HepG2 (cell line): ENCODE measurements at regions not wholly inside any gene's neighbourhood (a gene's known extent, or its start where the extent isn't known, plus 50 kb on each side); places are given as distances from the start of the nearest gene placed in this dataset.

ENCODE experiments used
- ATAC-seq: fragments of 200-7000 bp; cut with Tn5 transposase; 3 replicates; pipeline ENCODE4 v1.9.1; 2020; ENCODE audit warnings: mild to moderate bottlenecking, moderate library complexity
- BruUV-seq: library from RNA; stranded (reverse); fragments of 400-500 nt; replicated peaks from 2 replicates; lab custom pipeline; 2021; lab: Mats Ljungman, UMichigan
- CTCF ChIA-PET: fragments of 300-600 bp; formaldehyde crosslinking; extraction: SDS; loops from one replicate; lab custom pipeline; 2021; ENCODE audit warnings: low total read pairs, inconsistent platforms, low intra/inter-chr PET ratio; lab: Yijun Ruan, JAX
- POLR2A ChIA-PET: fragments of 350-600 bp; sonication (Branson Sonifier 250); formaldehyde crosslinking; loops from one replicate; lab custom pipeline; 2020; ENCODE audit warnings: antibody characterized with exemption, inconsistent platforms; lab: Yijun Ruan, JAX
- DNase-seq: peaks from one replicate; pipeline ENCODE4 v3.0.0-alpha.2; 2015; ENCODE audit warnings: low spot score
- FAIRE-seq: peaks from 3 replicates; lab custom pipeline; 2011; peaks lifted over from hg19 to GRCh38; lab: Jason Lieb, UNC
- H2AFZ ChIP-seq: one replicate; pipeline ENCODE4 v1.6.1; 2011; ENCODE audit warnings: low read length, inconsistent platforms
- H3K27ac ChIP-seq: fragments of 300-600 bp; 3 replicates; pipeline ENCODE4 v1.8.0; 2011; ENCODE audit warnings: mixed run types, mild to moderate bottlenecking, mixed read lengths, low read length, inconsistent platforms; ENCODE audit not compliant: insufficient read depth; ENCODE audit errors: extremely low read length
- H3K27me3 ChIP-seq, 2 experiments: fragments of 200-600 bp in 1 of 2; 2 replicates in 1 of 2; 3 replicates in 1 of 2; pipeline versions ENCODE4 v1.6.0 to v1.8.0; 2011; ENCODE audit warnings: low read length in 2 of 2, mild to moderate bottlenecking in 2 of 2, moderate library complexity in 2 of 2, inconsistent platforms in 1 of 2; ENCODE audit not compliant: insufficient read depth in 2 of 2, control insufficient read depth in 1 of 2
- H3K36me3 ChIP-seq, 2 experiments: fragments of 200-600 bp in 1 of 2; replicated peaks in 1 of 2; 2 replicates in 1 of 2; 3 replicates in 1 of 2; pipeline versions ENCODE4 v1.5.1 to v1.8.0; 2011; ENCODE audit warnings: low read length in 2 of 2, inconsistent platforms in 1 of 2; ENCODE audit not compliant: insufficient read depth in 2 of 2, control insufficient read depth in 1 of 2
- H3K4me1 ChIP-seq: 2 replicates; pipeline ENCODE4 v1.5.1; 2012; ENCODE audit warnings: low read length, inconsistent platforms; ENCODE audit not compliant: insufficient read depth
- H3K4me2 ChIP-seq: 2 replicates; pipeline ENCODE4 v1.6.0; 2011; ENCODE audit warnings: low read depth, low read length, inconsistent platforms
- H3K4me3 ChIP-seq, 3 experiments: fragments of 200-600 bp in 1 of 3; sonication (generic), shearing (Covaris generic) in 1 of 3; replicated peaks in 1 of 3; 2 replicates each; pipeline ENCODE4 v1.5.1; 2011 to 2016; ENCODE audit warnings: low read length in 3 of 3, inconsistent platforms in 2 of 3, low read depth in 2 of 3, mild to moderate bottlenecking in 2 of 3, control low read depth in 1 of 3, mixed read lengths in 1 of 3; ENCODE audit not compliant: insufficient read depth in 1 of 3
- H3K79me2 ChIP-seq: one replicate; pipeline ENCODE4 v1.6.1; 2011; ENCODE audit warnings: low read length, inconsistent platforms; ENCODE audit not compliant: insufficient read depth
- H3K9ac ChIP-seq: 2 replicates; pipeline ENCODE4 v1.6.0; 2011; ENCODE audit warnings: mild to moderate bottlenecking, low read depth, low read length, inconsistent platforms; ENCODE audit not compliant: insufficient read depth
- H3K9me3 ChIP-seq: 2 replicates; pipeline ENCODE4 v1.5.1; 2012; ENCODE audit warnings: mild to moderate bottlenecking, low read length
- H4K20me1 ChIP-seq: 2 replicates; pipeline ENCODE4 v1.6.0; 2011; ENCODE audit warnings: inconsistent platforms, mild to moderate bottlenecking, low read length, moderate library complexity; ENCODE audit not compliant: insufficient read depth
- CBX1 ChIP-seq: IDR thresholded peaks from one replicate; pipeline ENCODE4 v1.6.1; 2016; ENCODE audit warnings: antibody characterized with exemption, low read depth
- NCOA1 ChIP-seq: sonication (generic); formaldehyde crosslinking; IDR thresholded peaks from 2 replicates; pipeline ENCODE4 v1.9.0; 2021; ENCODE audit warnings: missing genetic modification reagents
- THAP9 ChIP-seq: sonication (generic); formaldehyde crosslinking; IDR thresholded peaks from 2 replicates; pipeline ENCODE4; 2020; ENCODE audit warnings: missing genetic modification reagents, mild to moderate bottlenecking, borderline replicate concordance
- TOE1 ChIP-seq: sonication (generic); formaldehyde crosslinking; IDR thresholded peaks from 2 replicates; pipeline ENCODE4 v1.4.0; 2020; ENCODE audit warnings: mild to moderate bottlenecking, missing genetic modification reagents
- ZBTB7A ChIP-seq: sonication (generic); formaldehyde crosslinking; IDR thresholded peaks from 2 replicates; pipeline ENCODE4 v1.8.0; 2022; ENCODE audit warnings: mild to moderate bottlenecking, missing genetic modification reagents
- ZNF276 ChIP-seq: sonication (generic); formaldehyde crosslinking; IDR thresholded peaks from 2 replicates; pipeline ENCODE4 v1.4.0; 2020; ENCODE audit warnings: mild to moderate bottlenecking, low read depth, missing genetic modification reagents
- ZNF589 ChIP-seq: sonication (generic); formaldehyde crosslinking; conservative IDR thresholded peaks from 2 replicates; pipeline ENCODE4 v1.8.0; 2022; ENCODE audit warnings: mild to moderate bottlenecking, moderate library complexity, missing genetic modification reagents
- in situ Hi-C: cut with HindIII; loops from 2 replicates; pipeline ENCODE4 v1.10.0; 2017; ENCODE audit warnings: low pct_unique_long_range_greater_than_20kb; ENCODE audit not compliant: extremely low pct_ligation_motif_present
- intact Hi-C: fragments of 100-400 bp; cut with micrococcal nuclease; formaldehyde crosslinking; loops from one replicate; pipeline ENCODE4 v1.10.0; 2022; ENCODE audit not compliant: unreplicated experiment

- no peaks in the 10 kb centered on the region for H3K27me3 ChIP-seq
- H3K4me3 ChIP-seq, result no peak overlapping the region
- H3K4me1 ChIP-seq, result no peaks in the 10 kb centered on the region
- H4K20me1 ChIP-seq, result no peaks in the 10 kb centered on the region
- no peak overlapping the region for H3K9ac ChIP-seq
- H3K36me3 ChIP-seq, result no peaks in the 10 kb centered on the region
- no peaks in the 10 kb centered on the region for H3K79me2 ChIP-seq
- H3K4me2 ChIP-seq, result no peak overlapping the region
- FAIRE-seq, result no peak
- no peaks in the 10 kb centered on the region for H3K9me3 ChIP-seq
- DNase-seq, result no peak
- H3K27ac ChIP-seq, result no peak overlapping the region
- BruUV-seq, result no TSS peak
- no peak for ATAC-seq
- CTCF ChIA-PET, result no interaction called here
- in situ Hi-C loops, result no loop called here
- intact Hi-C loops, result no loop called here
- no peak overlapping the region for H2AFZ ChIP-seq
- TF ChIP-seq THAP9 (CRISPR knock-in tag) (no peak), ZNF276 (CRISPR knock-in tag) (no peak), ZBTB7A (CRISPR knock-in tag) (no peak), TOE1 (CRISPR knock-in tag) (no peak), ZNF589 (no peak), NCOA1 (CRISPR knock-in tag) (no peak), CBX1 (no peak)
- TF ChIP-seq, all 625 proteins: peak for 0
- POLR2A ChIA-PET, result no interaction called here
These were observed 800.0 kb downstream of the PDHA2 start for GRCh38 chr4:96639932-96640331.
